H1 (cell line): ENCODE measurements at regions not wholly inside any gene's neighbourhood (a gene's known extent, or its start where the extent isn't known, plus 50 kb on each side); places are given as distances from the start of the nearest gene placed in this dataset.

Experiments
- ATF2 ChIP-seq: IDR thresholded peaks from 2 replicates; pipeline ENCODE4 v1.6.1; 2012; ENCODE audit warnings: low read length, inconsistent platforms
- ATF3 ChIP-seq: IDR thresholded peaks from 2 replicates; pipeline ENCODE4 v1.6.1; 2011; ENCODE audit warnings: low read depth, mild to moderate bottlenecking, low read length; ENCODE audit not compliant: insufficient read depth
- BACH1 ChIP-seq: IDR thresholded peaks from 2 replicates; pipeline ENCODE4 v1.6.1; 2012; ENCODE audit warnings: low read length, improper control_type of control experiment
- CBX5 ChIP-seq: fragments of 300-800, 300-1000 bp; sonication (generic); IDR thresholded peaks from 2 replicates; pipeline ENCODE4 v1.7.1; 2016; ENCODE audit warnings: antibody characterized with exemption, low read length, low read depth
- SAP30 ChIP-seq: fragments of 300-600 bp; sonication (generic); IDR thresholded peaks from 2 replicates; pipeline ENCODE4 v1.7.1; 2012; ENCODE audit warnings: low read length, moderate library complexity, mild to moderate bottlenecking, inconsistent platforms; ENCODE audit not compliant: insufficient read depth, insufficient replicate concordance
- SIRT6 ChIP-seq: IDR thresholded peaks from one replicate; pipeline ENCODE4 v1.7.1; 2012; ENCODE audit warnings: low read length, inconsistent platforms
- SIX5 ChIP-seq: IDR thresholded peaks from 2 replicates; pipeline ENCODE4 v1.6.1; 2011; ENCODE audit warnings: mild to moderate bottlenecking, low read depth, low read length

GRCh38 chr12:87163122-87163521 is 866.1 kb downstream of the C12orf50 start (continued):
- TF ChIP-seq SAP30 (no peak), BACH1 (no peak), CBX5 (no peak), SIRT6 (no peak), ATF3 (no peak), ATF2 (no peak), SIX5 (no peak)
